HepG2 (cell line): ENCODE measurements at regions not wholly inside any gene's neighbourhood (a gene's known extent, or its start where the extent isn't known, plus 50 kb on each side); places are given as distances from the start of the nearest gene placed in this dataset.

ENCODE experiments used
- AHR ChIP-seq: IDR thresholded peaks from 2 replicates; pipeline ENCODE4 v1.6.1; 2018; ENCODE audit warnings: missing genetic modification reagents, missing compliant biosample characterization
- ARNT ChIP-seq: fragments of 450-650 bp; IDR thresholded peaks from 2 replicates; pipeline ENCODE4 v1.6.1; 2017
- ATM ChIP-seq: fragments of 450-650 bp; IDR thresholded peaks from 2 replicates; pipeline ENCODE4 v1.7.1; 2017; ENCODE audit warnings: mild to moderate bottlenecking, borderline replicate concordance
- BCL6 ChIP-seq: IDR thresholded peaks from 2 replicates; pipeline ENCODE4 v1.6.1; 2016; ENCODE audit warnings: missing genetic modification reagents, missing compliant biosample characterization
- CHD2 ChIP-seq: IDR thresholded peaks from 2 replicates; pipeline ENCODE4 v1.6.1; 2011; ENCODE audit warnings: low read depth, low read length, improper control_type of control experiment
- DPF2 ChIP-seq: sonication (generic); formaldehyde crosslinking; IDR thresholded peaks from 2 replicates; pipeline ENCODE4 v1.4.0; 2020; ENCODE audit warnings: mild to moderate bottlenecking, low read depth, missing genetic modification reagents, borderline replicate concordance
- ELF3 ChIP-seq: IDR thresholded peaks from 2 replicates; pipeline ENCODE4 v1.6.1; 2016; ENCODE audit warnings: missing genetic modification reagents, missing compliant biosample characterization
- HDAC1 ChIP-seq: sonication (generic); formaldehyde crosslinking; IDR thresholded peaks from 2 replicates; pipeline ENCODE4 v1.5.1; 2020; ENCODE audit warnings: mild to moderate bottlenecking, missing genetic modification reagents
- HMG20B ChIP-seq: conservative IDR thresholded peaks from 2 replicates; pipeline ENCODE4 v1.6.1; 2016; ENCODE audit warnings: missing genetic modification reagents, missing compliant biosample characterization
- HOXA5 ChIP-seq: sonication (generic); formaldehyde crosslinking; IDR thresholded peaks from 2 replicates; pipeline ENCODE4 v1.4.0; 2020; ENCODE audit warnings: missing genetic modification reagents
- JUNB ChIP-seq: sonication (generic); formaldehyde crosslinking; IDR thresholded peaks from 2 replicates; pipeline ENCODE4 v1.8.0; 2022; ENCODE audit warnings: missing genetic modification reagents, mild to moderate bottlenecking, borderline replicate concordance
- NR2C2 ChIP-seq: sonication (generic); formaldehyde crosslinking; IDR thresholded peaks from 2 replicates; pipeline ENCODE4 v1.4.0; 2020; ENCODE audit warnings: missing genetic modification reagents, mild to moderate bottlenecking, moderate library complexity, borderline replicate concordance
- PAXIP1 ChIP-seq: sonication (generic); formaldehyde crosslinking; conservative IDR thresholded peaks from 2 replicates; pipeline ENCODE4 v1.4.0; 2020; ENCODE audit warnings: mild to moderate bottlenecking, missing genetic modification reagents, moderate library complexity
- RNF2 ChIP-seq: fragments of 450-650 bp; conservative IDR thresholded peaks from 2 replicates; pipeline ENCODE4 v1.6.1; 2016; ENCODE audit warnings: low read depth
- SCMH1 ChIP-seq: sonication (generic); formaldehyde crosslinking; IDR thresholded peaks from 2 replicates; pipeline ENCODE4 v1.9.0; 2021; ENCODE audit warnings: missing genetic modification reagents, mild to moderate bottlenecking, borderline replicate concordance
- STAG1 ChIP-seq: sonication (generic); formaldehyde crosslinking; IDR thresholded peaks from 2 replicates; pipeline ENCODE4 v1.4.0; 2020; ENCODE audit warnings: missing genetic modification reagents
- U2AF1 ChIP-seq: fragments of 200-400 bp; formaldehyde crosslinking; optimal IDR thresholded peaks from 2 replicates; pipeline ENCODE3; 2017; ENCODE audit warnings: mild to moderate bottlenecking, low read depth, low read length
- ZBTB38 ChIP-seq: sonication (generic); formaldehyde crosslinking; IDR thresholded peaks from 2 replicates; pipeline ENCODE4 v1.5.1; 2020; ENCODE audit warnings: mild to moderate bottlenecking, missing genetic modification reagents
- ZMYM2 ChIP-seq: sonication (generic); formaldehyde crosslinking; IDR thresholded peaks from 2 replicates; pipeline ENCODE4 v1.8.0; 2022; ENCODE audit warnings: mild to moderate bottlenecking, missing genetic modification reagents
- ZNF160 ChIP-seq: sonication (generic); formaldehyde crosslinking; IDR thresholded peaks from 2 replicates; pipeline ENCODE4 v1.8.0; 2022; ENCODE audit warnings: mild to moderate bottlenecking, inconsistent platforms, missing genetic modification reagents
- ZNF432 ChIP-seq: sonication (generic); formaldehyde crosslinking; IDR thresholded peaks from 2 replicates; pipeline ENCODE4 v1.5.0; 2020; ENCODE audit warnings: missing genetic modification reagents, mild to moderate bottlenecking, borderline replicate concordance
- ZNF598 ChIP-seq: sonication (generic); formaldehyde crosslinking; IDR thresholded peaks from 2 replicates; pipeline ENCODE4 v1.5.1; 2020; ENCODE audit warnings: mild to moderate bottlenecking, missing genetic modification reagents, borderline replicate concordance
- ZNF703 ChIP-seq: sonication (generic); formaldehyde crosslinking; IDR thresholded peaks from 2 replicates; pipeline ENCODE4 v1.5.1; 2020; ENCODE audit warnings: missing genetic modification reagents, mild to moderate bottlenecking, moderate library complexity, borderline replicate concordance
- ZNF746 ChIP-seq: sonication (generic); formaldehyde crosslinking; IDR thresholded peaks from 2 replicates; pipeline ENCODE4 v1.8.0; 2022; ENCODE audit warnings: mild to moderate bottlenecking, missing genetic modification reagents
- ZNF777 ChIP-seq: sonication (generic); formaldehyde crosslinking; IDR thresholded peaks from 2 replicates; pipeline ENCODE4 v1.4.0; 2020; ENCODE audit warnings: missing genetic modification reagents
- ZSCAN5A ChIP-seq: sonication (generic); formaldehyde crosslinking; IDR thresholded peaks from 2 replicates; pipeline ENCODE4 v1.8.0; 2022; ENCODE audit warnings: mild to moderate bottlenecking, missing genetic modification reagents, borderline replicate concordance
- TF ChIP-seq, protein P1 (sequence below): IDR thresholded peaks from 2 replicates; pipeline ENCODE4 v1.6.1; 2018; ENCODE audit warnings: missing genetic modification reagents

DNA sequence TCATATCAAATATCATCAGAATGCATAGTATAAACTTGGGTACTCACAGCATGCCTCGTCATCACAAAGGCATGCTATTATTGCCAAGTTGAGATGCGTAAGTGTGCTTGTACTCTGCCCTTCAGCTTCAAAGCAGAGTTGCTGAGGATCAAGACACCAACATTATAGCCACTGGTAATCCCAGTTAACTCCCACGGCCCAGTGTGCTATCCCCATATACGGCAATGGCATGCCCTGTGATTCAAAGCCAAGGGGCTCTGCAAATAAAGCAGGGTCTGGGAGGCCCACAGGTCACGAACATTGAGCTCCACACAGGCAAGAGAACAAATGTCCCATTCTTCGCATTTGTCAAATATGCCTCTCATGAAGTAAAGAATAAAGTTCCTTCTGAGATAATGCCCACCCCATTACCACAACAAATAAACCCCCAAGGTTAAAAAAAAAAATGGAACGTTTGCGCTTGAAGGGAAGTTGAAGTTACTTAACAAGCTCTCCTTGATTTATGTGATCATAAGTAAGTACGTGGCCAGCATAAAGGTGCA is 298.1 kb upstream of the NECTIN3 start (continued):
- peak; percentile 66; the same call in 1 of the 2 replicates for TF ChIP-seq HOXA5 (CRISPR knock-in tag)
- TF ChIP-seq ATM: no peak
- no peak for TF ChIP-seq ZBTB38
- no peak for TF ChIP-seq ZNF432 (CRISPR knock-in tag)
- TF ChIP-seq, protein P1, sequence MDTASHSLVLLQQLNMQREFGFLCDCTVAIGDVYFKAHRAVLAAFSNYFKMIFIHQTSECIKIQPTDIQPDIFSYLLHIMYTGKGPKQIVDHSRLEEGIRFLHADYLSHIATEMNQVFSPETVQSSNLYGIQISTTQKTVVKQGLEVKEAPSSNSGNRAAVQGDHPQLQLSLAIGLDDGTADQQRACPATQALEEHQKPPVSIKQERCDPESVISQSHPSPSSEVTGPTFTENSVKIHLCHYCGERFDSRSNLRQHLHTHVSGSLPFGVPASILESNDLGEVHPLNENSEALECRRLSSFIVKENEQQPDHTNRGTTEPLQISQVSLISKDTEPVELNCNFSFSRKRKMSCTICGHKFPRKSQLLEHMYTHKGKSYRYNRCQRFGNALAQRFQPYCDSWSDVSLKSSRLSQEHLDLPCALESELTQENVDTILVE (CRISPR knock-in tag): no peak
- TF ChIP-seq SCMH1 (CRISPR knock-in tag): no peak
- TF ChIP-seq NR2C2 (CRISPR knock-in tag): peak; percentile 42; the same call in 1 of the 2 replicates
- peak; percentile 72 for TF ChIP-seq HDAC1 (CRISPR knock-in tag)
- peak; percentile 98 for TF ChIP-seq PAXIP1
- TF ChIP-seq JUNB (CRISPR knock-in tag): peak; percentile 79; the same call in 1 of the 2 replicates
- peak; percentile 76; the same call in 1 of the 2 replicates for TF ChIP-seq HMG20B (CRISPR knock-in tag)
- no peak for TF ChIP-seq ZNF598 (CRISPR knock-in tag)
- no peak for TF ChIP-seq U2AF1
- no peak; the same call in 1 of the 2 replicates for TF ChIP-seq ZSCAN5A
- no peak for TF ChIP-seq ELF3 (CRISPR knock-in tag)
- TF ChIP-seq RNF2: no peak
- no peak for TF ChIP-seq ZNF777 (CRISPR knock-in tag)
- TF ChIP-seq AHR (CRISPR knock-in tag): 0 out of 2 replicates have a peak, but pooled peaks have one; percentile 95
- TF ChIP-seq ARNT: no peak
- no peak for TF ChIP-seq ZNF160 (CRISPR knock-in tag)
- TF ChIP-seq DPF2 (CRISPR knock-in tag): peak; percentile 86
- peak; percentile 75 for TF ChIP-seq BCL6 (CRISPR knock-in tag)
- TF ChIP-seq CHD2: no peak
- peak; percentile 85; the same call in 1 of the 2 replicates for TF ChIP-seq ZNF746 (CRISPR knock-in tag)
- TF ChIP-seq ZMYM2: peak; percentile 49; the same call in 1 of the 2 replicates
- TF ChIP-seq ZNF703 (CRISPR knock-in tag): no peak
- no peak for TF ChIP-seq STAG1 (CRISPR knock-in tag)
